ENCODE measurements at regions not wholly inside any gene's neighbourhood (a gene's known extent, or its start where the extent isn't known, plus 50 kb on each side); places are given as distances from the start of the nearest gene placed in this dataset.

DNA sequence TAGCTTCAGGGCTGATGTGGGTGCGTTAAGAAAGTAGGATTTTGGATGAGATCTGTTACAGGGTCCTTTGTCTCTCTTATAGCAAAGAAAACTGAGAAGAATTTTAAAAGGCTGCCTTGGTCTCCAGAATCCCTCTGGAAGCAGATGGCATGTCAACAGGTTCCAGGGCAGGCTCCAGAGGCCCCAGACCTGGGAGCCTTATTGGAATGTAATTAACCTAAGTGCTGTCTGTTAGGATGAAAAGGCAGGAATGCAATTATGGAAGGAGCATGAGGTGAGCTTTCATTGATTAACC lies 97.2 kb upstream of the PKDCC start:
- H3K4me3 ChIP-seq (ENCODE audit: control insufficient read depth, low read depth, low read length), result no peak overlapping the region
- TF ChIP-seq, protein P1, sequence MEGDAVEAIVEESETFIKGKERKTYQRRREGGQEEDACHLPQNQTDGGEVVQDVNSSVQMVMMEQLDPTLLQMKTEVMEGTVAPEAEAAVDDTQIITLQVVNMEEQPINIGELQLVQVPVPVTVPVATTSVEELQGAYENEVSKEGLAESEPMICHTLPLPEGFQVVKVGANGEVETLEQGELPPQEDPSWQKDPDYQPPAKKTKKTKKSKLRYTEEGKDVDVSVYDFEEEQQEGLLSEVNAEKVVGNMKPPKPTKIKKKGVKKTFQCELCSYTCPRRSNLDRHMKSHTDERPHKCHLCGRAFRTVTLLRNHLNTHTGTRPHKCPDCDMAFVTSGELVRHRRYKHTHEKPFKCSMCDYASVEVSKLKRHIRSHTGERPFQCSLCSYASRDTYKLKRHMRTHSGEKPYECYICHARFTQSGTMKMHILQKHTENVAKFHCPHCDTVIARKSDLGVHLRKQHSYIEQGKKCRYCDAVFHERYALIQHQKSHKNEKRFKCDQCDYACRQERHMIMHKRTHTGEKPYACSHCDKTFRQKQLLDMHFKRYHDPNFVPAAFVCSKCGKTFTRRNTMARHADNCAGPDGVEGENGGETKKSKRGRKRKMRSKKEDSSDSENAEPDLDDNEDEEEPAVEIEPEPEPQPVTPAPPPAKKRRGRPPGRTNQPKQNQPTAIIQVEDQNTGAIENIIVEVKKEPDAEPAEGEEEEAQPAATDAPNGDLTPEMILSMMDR (IDR thresholded peaks at IDR 0.05; ENCODE audit: control insufficient read depth, insufficient read depth, low read depth, low read length, missing control alignments), result no peak
- no peak for DNase-seq (ENCODE audit: low read depth)

GRCh38 chr2:41954304-41955291 lies 93.2 kb upstream of the PKDCC start:
- TF ChIP-seq, protein P1 (IDR thresholded peaks at IDR 0.05; ENCODE audit: control insufficient read depth, insufficient read depth, low read depth, low read length, missing control alignments), result no peak
- H3K4me3 ChIP-seq (ENCODE audit: control insufficient read depth, low read depth, low read length), result no peak overlapping the region
- no peak for DNase-seq (ENCODE audit: low read depth)

DNA sequence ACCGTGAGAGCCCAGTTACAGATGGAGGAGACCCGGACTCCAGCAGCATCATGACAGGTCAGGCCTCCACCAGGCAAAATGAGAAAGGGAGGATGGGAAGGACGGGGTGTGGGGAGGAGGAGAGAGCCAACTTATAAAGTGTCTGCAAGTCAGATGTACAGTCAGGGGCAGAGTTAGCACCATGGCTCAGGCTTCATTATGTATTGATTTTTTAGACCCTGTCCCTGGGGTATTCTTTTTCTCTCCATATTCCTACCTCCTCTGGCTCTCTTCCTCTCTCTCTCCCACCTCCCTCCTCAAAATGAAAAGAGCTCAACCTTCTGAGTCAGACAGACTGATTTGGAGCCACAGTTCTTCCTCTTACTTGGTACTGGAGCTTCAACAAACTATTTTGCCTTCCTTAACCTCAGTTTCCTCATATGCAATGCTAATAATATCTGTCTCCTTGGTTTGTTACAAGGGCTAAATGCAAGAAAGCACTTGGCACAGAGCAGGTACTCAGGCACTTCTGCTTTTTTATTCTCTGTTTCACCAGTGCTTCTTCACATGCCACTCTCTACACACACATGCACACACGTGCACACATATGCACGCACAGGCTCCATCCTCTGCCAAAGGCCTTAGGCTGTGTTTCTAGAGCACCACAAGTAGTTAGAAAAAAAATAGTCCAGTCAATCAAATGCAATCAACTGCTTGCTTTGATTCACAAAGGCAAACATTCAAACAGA lies 92.3 kb upstream of the PKDCC start:
- TF ChIP-seq, protein P1 (IDR thresholded peaks at IDR 0.05; ENCODE audit: control insufficient read depth, insufficient read depth, low read depth, low read length, missing control alignments), result no peak
- no peak for DNase-seq (ENCODE audit: low read depth)
- H3K4me3 ChIP-seq (ENCODE audit: control insufficient read depth, low read depth, low read length), result no peak overlapping the region

DNA sequence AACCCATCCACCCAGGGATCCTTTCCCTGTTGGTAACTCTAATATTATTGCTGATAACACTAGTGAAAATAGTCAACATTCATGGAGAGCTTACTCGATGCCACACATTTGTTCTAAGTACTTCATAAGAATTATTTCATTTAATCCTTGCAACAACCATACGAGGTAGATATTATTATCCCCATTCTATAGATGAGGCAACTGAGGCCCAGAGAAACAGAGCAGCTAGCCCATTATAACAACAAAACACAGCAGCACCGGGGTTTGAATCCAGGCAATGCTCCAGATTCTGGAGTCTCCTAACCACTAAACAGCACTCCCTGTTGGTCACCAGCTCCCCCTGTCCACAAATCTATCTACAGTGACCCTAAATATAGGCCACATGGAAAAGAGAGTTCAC lies 90.4 kb upstream of the PKDCC start:
- no peak overlapping the region for H3K4me3 ChIP-seq (ENCODE audit: control insufficient read depth, low read depth, low read length)
- DNase-seq (ENCODE audit: low read depth), result no peak
- TF ChIP-seq, protein P1 (IDR thresholded peaks at IDR 0.05; ENCODE audit: control insufficient read depth, insufficient read depth, low read depth, low read length, missing control alignments), result no peak

DNA sequence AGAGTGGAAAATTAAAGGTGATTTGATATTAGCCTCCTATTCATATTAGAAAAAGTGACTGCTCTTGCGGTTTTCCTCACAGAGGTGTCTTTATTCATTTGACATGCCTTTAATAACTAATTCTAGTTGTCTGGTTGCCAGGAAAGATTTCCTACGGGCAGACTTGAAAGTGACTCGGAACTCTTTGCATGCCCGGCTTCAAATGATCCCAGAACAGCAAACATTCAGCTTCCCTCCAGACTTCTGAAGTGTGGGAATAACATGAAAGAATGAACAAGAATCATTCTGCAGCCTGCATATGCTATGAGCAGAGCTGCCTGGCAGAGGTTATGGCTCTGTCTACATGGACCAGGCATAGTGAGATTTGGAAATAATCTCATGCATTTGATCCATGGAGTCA lies 89.6 kb upstream of the PKDCC start:
- H3K4me3 ChIP-seq (ENCODE audit: control insufficient read depth, low read depth, low read length), result no peak overlapping the region
- no peak for DNase-seq (ENCODE audit: low read depth)
- TF ChIP-seq, protein P1 (IDR thresholded peaks at IDR 0.05; ENCODE audit: control insufficient read depth, insufficient read depth, low read depth, low read length, missing control alignments), result no peak

DNA sequence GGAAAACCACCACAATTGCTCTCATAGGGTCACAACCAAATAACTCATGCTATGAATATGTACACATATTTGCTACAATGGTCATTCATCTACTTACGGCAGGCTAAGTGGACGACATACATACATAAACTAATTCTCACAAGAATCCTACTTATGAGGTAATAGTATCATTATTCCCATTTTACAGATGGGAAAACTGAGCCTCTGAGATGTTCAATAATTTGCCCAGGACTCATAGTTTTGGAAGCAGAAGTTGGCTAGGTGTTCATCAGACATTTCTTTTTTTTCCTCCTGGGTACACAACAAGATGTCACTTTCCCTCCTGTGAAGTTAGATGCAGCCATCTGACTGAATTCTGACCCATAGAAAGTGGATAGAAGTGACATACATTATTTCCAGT lies 89.0 kb upstream of the PKDCC start:
- no peak overlapping the region for H3K4me3 ChIP-seq (ENCODE audit: control insufficient read depth, low read depth, low read length)
- TF ChIP-seq, protein P1 (IDR thresholded peaks at IDR 0.05; ENCODE audit: control insufficient read depth, insufficient read depth, low read depth, low read length, missing control alignments), result no peak
- no peak for DNase-seq (ENCODE audit: low read depth)
